Heart right ventricle (tissue), 16 donors: ENCODE measurements at regions not wholly inside any gene's neighbourhood (a gene's known extent, or its start where the extent isn't known, plus 50 kb on each side); places are given as distances from the start of the nearest gene placed in this dataset.

ENCODE experiments used
- ATAC-seq, 8 donors: fragments of 200-7000 bp; cut with Tn5 transposase; one replicate each; pipeline ENCODE4 v1.9.1; 2020; ENCODE audit warnings: mild to moderate bottlenecking in 8 of 8, moderate library complexity in 8 of 8, moderate number of reproducible peaks in 1 of 8
- DNase-seq, 2 donors: peaks; one replicate each; pipeline ENCODE4 v3.0.0-alpha.2; 2020
- H3K27ac ChIP-seq, 10 donors: fragments of 200-600 bp; sonication (generic) in 2 of 10; one replicate each; pipeline versions ENCODE4 v1.5.0 to v1.8.0; 2020 to 2022; ENCODE audit warnings: mild to moderate bottlenecking in 3 of 10
- H3K27me3 ChIP-seq, 7 donors: fragments of 200-600 bp; one replicate each; pipeline ENCODE4 v1.8.0; 2021 to 2022; ENCODE audit warnings: mild to moderate bottlenecking in 2 of 7
- H3K36me3 ChIP-seq, 9 donors: fragments of 200-600 bp; sonication (generic) in 1 of 9; one replicate each; pipeline versions ENCODE4 v1.5.0 to v1.8.0; 2020 to 2022; ENCODE audit warnings: mild to moderate bottlenecking in 2 of 9
- H3K4me1 ChIP-seq, 9 donors: fragments of 200-600 bp; sonication (generic) in 1 of 9; one replicate each; pipeline versions ENCODE4 v1.5.0 to v1.8.0; 2020 to 2022; ENCODE audit warnings: mild to moderate bottlenecking in 4 of 9
- H3K4me3 ChIP-seq, 10 donors: fragments of 200-600 bp; sonication (generic) in 2 of 10; one replicate each; pipeline versions ENCODE4 v1.5.0 to v1.8.0; 2020 to 2022; ENCODE audit warnings: mild to moderate bottlenecking in 7 of 10, moderate library complexity in 2 of 10
- H3K9me3 ChIP-seq, 11 donors: fragments of 200-600 bp in 10 of 11; sonication (generic) in 2 of 11; one replicate each; pipeline versions ENCODE4 v1.5.0 to v1.8.0; 2013 to 2022; ENCODE audit warnings: mild to moderate bottlenecking in 2 of 11, control low read depth in 1 of 11, moderate library complexity in 1 of 11
- WGBS, 2 donors: extraction: QIAGEN DNeasy Blood & Tissue Kit; methylation state at CpG; one replicate each; pipeline ENCODE4 v1.1.7; 2013; ENCODE audit warnings: inconsistent platforms in 1 of 2; 5-methylcytosine and 5-hydroxymethylcytosine counted together
- intact Hi-C, 10 donors: fragments of 100-400 bp; cut with DNase I; formaldehyde crosslinking; loops; one replicate each; pipeline versions ENCODE4 v1.11.1 to v1.14.2; 2022
- TF ChIP-seq, protein P1 (sequence below), 9 donors: fragments of 200-600 bp; sonication (generic) in 2 of 9; IDR thresholded peaks; one replicate each; pipeline versions ENCODE4 v1.5.0 to v1.8.0; 2021 to 2022; ENCODE audit warnings: antibody characterized with exemption in 9 of 9, mild to moderate bottlenecking in 5 of 9, moderate library complexity in 1 of 9
- donor health status: Arrhythmogenic right ventricular cardiomyopathy.
- donor health status: ischemic (EF 13 %, LVEDD 7.1; RV severe dilation, severe dysfunction).
- donor health status: healthy with polysubstance abuse.
- donor health status: DM: no; HTN: yes; CAD: no.
- donor health status: DM: no; HTN: no; CAD: no.
- donor health status: ischemic (EF 25% LVEDD 6.9; RV normal size, moderate dysfunction).
- donor health status: ischemic (EF 25% LVEDD 5.7; RV mildly dilated, moderate dysfunction).
- donor health status: healthy.
- donor health status: DM: yes; HTN: yes; CAD: no.
- donor health status: Ischemic cardiomyopathy.
- donor health status: ischemic (EF 35%, LVEDD 5.7; RV mildly dilated, moderate dysfunction).
- donor health status: nonischemic (EF 11% LVEDD 7.7; RV severe dilation, severe dysfunction).
- donor health status: DM: yes; HTN: yes; CAD: no.
- donor health status: PGD.
- donor health status: ischemic (EF 29% LVEDD 5.4; RV normal size, mild dysfunction).
- donor health status: nonischemic (EF 23%, LVEDD 6.1; RV moderate dilation, normal function).

- Histone ChIP-seq H3K4me3 (no peak overlapping the region), H3K27me3 (no peaks in the 10 kb centered on the region), H3K4me1 (peaks cover 0 to 6% (median 0%) of the 10 kb centered on the region in 9 donors), H3K36me3 (no peaks in the 10 kb centered on the region), H3K9me3 (peaks cover 0 to 2% (median 0%) of the 10 kb centered on the region in 11 donors), H3K27ac (no peak overlapping the region)
- 95 to 96% methylated on average over 2 of the region's 2 CpGs for WGBS, 2 donors
- DNase-seq = no peak
- no peak for ATAC-seq
- TF ChIP-seq, protein P1, sequence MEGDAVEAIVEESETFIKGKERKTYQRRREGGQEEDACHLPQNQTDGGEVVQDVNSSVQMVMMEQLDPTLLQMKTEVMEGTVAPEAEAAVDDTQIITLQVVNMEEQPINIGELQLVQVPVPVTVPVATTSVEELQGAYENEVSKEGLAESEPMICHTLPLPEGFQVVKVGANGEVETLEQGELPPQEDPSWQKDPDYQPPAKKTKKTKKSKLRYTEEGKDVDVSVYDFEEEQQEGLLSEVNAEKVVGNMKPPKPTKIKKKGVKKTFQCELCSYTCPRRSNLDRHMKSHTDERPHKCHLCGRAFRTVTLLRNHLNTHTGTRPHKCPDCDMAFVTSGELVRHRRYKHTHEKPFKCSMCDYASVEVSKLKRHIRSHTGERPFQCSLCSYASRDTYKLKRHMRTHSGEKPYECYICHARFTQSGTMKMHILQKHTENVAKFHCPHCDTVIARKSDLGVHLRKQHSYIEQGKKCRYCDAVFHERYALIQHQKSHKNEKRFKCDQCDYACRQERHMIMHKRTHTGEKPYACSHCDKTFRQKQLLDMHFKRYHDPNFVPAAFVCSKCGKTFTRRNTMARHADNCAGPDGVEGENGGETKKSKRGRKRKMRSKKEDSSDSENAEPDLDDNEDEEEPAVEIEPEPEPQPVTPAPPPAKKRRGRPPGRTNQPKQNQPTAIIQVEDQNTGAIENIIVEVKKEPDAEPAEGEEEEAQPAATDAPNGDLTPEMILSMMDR (IDR thresholded peaks at IDR 0.05) = no peak
- intact Hi-C loops = no loop called here
Observed at GRCh38 chr11:104323841-104324240, 159.9 kb upstream of the PDGFD start.

- intact Hi-C loops = no loop called here
- H3K4me1 ChIP-seq = no peaks in the 10 kb centered on the region
- H3K27me3 ChIP-seq = no peaks in the 10 kb centered on the region
- H3K9me3 ChIP-seq = peaks cover 0 to 1% (median 0%) of the 10 kb centered on the region in 11 donors
- no peaks in the 10 kb centered on the region for H3K36me3 ChIP-seq
- ATAC-seq (no peak), DNase-seq (no peak)
- WGBS, 2 donors = 54 to 72% methylated on average over 4 of the region's 4 CpGs
- no peak overlapping the region for H3K4me3 ChIP-seq
- H3K27ac ChIP-seq = no peak overlapping the region
- TF ChIP-seq, protein P1 (IDR thresholded peaks at IDR 0.05) = no peak
Observed at GRCh38 chr11:104322696-104323095, 158.7 kb upstream of the PDGFD start.

DNA sequence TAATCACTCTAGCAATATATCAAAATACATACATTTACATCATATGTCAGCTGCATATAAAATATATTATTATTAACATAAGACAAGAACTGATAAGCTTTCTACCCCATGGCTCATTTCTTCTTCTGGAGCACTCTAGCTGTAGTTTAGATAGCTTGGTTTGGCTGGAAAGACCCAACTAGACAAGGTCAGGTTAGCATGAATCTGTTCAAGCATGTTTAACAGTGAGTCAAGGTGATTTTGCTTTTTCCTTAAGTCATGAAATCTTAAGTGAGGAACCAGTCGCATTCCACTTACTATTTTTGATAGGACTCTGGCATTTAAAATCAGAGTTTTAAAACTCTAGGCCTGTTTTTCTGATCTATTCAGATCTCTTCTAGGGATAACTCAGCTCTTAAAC, 157.0 kb upstream of the PDGFD start:
- Histone ChIP-seq H3K4me1 (no peaks in the 10 kb centered on the region), H3K9me3 (peaks cover 0 to 9% (median 0%) of the 10 kb centered on the region in 11 donors), H3K27ac (no peak overlapping the region), H3K27me3 (no peaks in the 10 kb centered on the region), H3K36me3 (no peaks in the 10 kb centered on the region), H3K4me3 (no peak overlapping the region)
- intact Hi-C loops = no loop called here
- 93 to 95% methylated on average over 1 of the region's 1 CpG for WGBS, 2 donors
- no peak for ATAC-seq
- no peak for DNase-seq
- TF ChIP-seq, protein P1 (IDR thresholded peaks at IDR 0.05) = no peak

GRCh38 chr11:104320097-104320496, 156.2 kb upstream of the PDGFD start:
- DNase-seq = no peak
- intact Hi-C loops = no loop called here
- no peak for ATAC-seq
- H3K27ac ChIP-seq = no peak overlapping the region
- H3K36me3 ChIP-seq = no peaks in the 10 kb centered on the region
- TF ChIP-seq, protein P1 (IDR thresholded peaks at IDR 0.05) = no peak
- H3K9me3 ChIP-seq = peaks cover 0 to 9% (median 0%) of the 10 kb centered on the region in 11 donors
- no peaks in the 10 kb centered on the region for H3K27me3 ChIP-seq
- no peaks in the 10 kb centered on the region for H3K4me1 ChIP-seq
- no peak overlapping the region for H3K4me3 ChIP-seq
